Ishikawa (cell line): ENCODE measurements at regions not wholly inside any gene's neighbourhood (a gene's known extent, or its start where the extent isn't known, plus 50 kb on each side); places are given as distances from the start of the nearest gene placed in this dataset.

Experiments used
- CREB1 ChIP-seq: IDR thresholded peaks from 2 replicates; pipeline ENCODE4 v1.6.1; 2012; ENCODE audit warnings: low read depth
- TF ChIP-seq, protein P1 (sequence below): IDR thresholded peaks from 2 replicates; pipeline ENCODE4 v1.6.1; 2012; ENCODE audit warnings: low read depth, mild to moderate bottlenecking
- TF ChIP-seq, protein P2 (sequence below): IDR thresholded peaks from 2 replicates; pipeline ENCODE4 v1.6.1; 2012

DNA sequence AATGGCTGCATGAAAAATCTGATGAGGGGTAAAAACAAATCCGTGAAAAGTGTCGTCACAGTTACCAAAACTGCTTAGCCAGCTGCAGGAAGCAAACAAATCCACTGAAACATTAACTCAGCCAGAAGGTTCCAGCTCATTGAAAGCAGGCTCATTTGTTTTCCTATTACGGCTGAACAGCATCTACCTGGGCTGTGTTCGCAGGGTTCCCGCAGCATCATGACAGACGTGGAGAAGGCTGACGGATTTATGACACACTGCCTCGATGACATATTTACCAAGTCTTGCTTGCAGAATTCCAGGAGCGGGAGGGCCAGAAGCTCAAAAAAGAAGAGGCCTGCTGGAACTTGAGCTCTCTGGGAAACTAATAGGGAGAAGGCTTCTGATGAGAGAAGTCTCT lies 781.1 kb downstream of the RAB28 start:
- no peak for TF ChIP-seq CREB1
- TF ChIP-seq, protein P1, sequence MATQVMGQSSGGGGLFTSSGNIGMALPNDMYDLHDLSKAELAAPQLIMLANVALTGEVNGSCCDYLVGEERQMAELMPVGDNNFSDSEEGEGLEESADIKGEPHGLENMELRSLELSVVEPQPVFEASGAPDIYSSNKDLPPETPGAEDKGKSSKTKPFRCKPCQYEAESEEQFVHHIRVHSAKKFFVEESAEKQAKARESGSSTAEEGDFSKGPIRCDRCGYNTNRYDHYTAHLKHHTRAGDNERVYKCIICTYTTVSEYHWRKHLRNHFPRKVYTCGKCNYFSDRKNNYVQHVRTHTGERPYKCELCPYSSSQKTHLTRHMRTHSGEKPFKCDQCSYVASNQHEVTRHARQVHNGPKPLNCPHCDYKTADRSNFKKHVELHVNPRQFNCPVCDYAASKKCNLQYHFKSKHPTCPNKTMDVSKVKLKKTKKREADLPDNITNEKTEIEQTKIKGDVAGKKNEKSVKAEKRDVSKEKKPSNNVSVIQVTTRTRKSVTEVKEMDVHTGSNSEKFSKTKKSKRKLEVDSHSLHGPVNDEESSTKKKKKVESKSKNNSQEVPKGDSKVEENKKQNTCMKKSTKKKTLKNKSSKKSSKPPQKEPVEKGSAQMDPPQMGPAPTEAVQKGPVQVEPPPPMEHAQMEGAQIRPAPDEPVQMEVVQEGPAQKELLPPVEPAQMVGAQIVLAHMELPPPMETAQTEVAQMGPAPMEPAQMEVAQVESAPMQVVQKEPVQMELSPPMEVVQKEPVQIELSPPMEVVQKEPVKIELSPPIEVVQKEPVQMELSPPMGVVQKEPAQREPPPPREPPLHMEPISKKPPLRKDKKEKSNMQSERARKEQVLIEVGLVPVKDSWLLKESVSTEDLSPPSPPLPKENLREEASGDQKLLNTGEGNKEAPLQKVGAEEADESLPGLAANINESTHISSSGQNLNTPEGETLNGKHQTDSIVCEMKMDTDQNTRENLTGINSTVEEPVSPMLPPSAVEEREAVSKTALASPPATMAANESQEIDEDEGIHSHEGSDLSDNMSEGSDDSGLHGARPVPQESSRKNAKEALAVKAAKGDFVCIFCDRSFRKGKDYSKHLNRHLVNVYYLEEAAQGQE = no peak
- TF ChIP-seq, protein P2, sequence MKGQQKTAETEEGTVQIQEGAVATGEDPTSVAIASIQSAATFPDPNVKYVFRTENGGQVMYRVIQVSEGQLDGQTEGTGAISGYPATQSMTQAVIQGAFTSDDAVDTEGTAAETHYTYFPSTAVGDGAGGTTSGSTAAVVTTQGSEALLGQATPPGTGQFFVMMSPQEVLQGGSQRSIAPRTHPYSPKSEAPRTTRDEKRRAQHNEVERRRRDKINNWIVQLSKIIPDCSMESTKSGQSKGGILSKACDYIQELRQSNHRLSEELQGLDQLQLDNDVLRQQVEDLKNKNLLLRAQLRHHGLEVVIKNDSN = no peak
